ENCODE measurements at regions not wholly inside any gene's neighbourhood (a gene's known extent, or its start where the extent isn't known, plus 50 kb on each side); places are given as distances from the start of the nearest gene placed in this dataset.

DNA sequence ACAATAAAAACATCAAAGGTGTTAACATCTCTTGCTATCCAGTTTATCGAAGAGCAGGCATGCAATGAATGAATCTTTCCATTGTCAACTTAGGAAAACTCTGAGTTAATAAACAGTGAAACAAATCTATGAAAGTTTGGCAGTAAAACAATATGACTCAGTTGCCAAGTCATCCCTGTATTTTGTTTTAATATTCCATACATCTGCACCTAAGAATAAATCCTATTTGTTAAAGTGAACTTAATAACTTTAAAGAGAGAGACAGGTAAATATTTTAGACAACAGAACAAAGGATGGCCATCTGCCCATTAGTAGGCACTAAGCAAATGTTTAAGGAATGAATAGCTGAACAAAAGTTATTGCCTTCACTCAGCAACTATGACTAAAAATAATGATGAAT lies 700.5 kb upstream of the CELF2 start:
- TF ChIP-seq, protein P1, sequence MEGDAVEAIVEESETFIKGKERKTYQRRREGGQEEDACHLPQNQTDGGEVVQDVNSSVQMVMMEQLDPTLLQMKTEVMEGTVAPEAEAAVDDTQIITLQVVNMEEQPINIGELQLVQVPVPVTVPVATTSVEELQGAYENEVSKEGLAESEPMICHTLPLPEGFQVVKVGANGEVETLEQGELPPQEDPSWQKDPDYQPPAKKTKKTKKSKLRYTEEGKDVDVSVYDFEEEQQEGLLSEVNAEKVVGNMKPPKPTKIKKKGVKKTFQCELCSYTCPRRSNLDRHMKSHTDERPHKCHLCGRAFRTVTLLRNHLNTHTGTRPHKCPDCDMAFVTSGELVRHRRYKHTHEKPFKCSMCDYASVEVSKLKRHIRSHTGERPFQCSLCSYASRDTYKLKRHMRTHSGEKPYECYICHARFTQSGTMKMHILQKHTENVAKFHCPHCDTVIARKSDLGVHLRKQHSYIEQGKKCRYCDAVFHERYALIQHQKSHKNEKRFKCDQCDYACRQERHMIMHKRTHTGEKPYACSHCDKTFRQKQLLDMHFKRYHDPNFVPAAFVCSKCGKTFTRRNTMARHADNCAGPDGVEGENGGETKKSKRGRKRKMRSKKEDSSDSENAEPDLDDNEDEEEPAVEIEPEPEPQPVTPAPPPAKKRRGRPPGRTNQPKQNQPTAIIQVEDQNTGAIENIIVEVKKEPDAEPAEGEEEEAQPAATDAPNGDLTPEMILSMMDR (conservative IDR thresholded peaks at IDR 0.05), result no peak
- TF ChIP-seq EZH2 (IDR thresholded peaks at IDR 0.05; ENCODE audit: low read depth), result no peak
